Kidney glomerular epithelial cell (primary cell): ENCODE measurements at regions not wholly inside any gene's neighbourhood (a gene's known extent, or its start where the extent isn't known, plus 50 kb on each side); places are given as distances from the start of the nearest gene placed in this dataset.

ENCODE experiments used
- DNase-seq: peaks from one replicate; lab custom pipeline; 2025; lab: John Stamatoyannopoulos, UW

DNA sequence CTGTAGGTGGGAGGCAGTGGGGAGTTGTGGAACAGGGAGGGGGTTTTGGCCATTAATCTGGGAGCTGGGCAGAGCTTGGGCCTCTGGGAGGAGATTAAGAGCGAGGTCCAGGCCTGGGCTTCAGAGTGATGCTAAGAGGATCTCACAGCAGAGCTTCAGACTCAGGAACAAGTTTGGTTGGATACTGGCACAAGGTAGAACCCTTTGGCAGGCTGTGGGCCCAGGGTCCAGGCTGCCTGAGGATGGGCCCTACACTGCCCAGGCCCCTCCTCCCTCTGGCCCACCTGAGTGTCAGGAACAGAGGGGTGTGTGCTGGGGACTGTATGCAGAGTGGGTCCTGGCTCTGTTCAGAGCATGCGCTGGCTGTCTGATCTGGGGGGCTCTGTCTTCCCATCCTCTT lies 334.9 kb downstream of the CYP26B1 start:
- no peak for DNase-seq

DNA sequence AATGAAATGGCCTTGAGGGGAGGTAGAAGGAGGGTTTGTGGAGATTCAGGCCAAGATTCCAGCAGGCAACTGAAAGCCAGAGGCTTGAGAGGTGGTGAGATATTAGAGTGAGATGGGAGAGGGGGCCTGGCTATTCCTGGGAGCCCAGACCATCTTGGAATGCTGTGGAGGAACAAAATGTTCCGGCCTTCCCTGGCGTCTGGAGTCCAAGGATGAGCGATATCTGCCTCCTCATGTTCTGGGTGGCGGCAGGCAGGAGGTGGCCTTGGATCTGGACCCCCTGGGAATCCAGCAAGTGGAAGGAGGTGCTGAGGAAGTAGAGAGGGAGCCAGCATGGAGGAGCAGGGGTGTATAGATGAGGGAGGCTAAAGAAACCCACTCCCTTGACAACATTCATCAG lies 335.9 kb downstream of the CYP26B1 start:
- DNase-seq: no peak

DNA sequence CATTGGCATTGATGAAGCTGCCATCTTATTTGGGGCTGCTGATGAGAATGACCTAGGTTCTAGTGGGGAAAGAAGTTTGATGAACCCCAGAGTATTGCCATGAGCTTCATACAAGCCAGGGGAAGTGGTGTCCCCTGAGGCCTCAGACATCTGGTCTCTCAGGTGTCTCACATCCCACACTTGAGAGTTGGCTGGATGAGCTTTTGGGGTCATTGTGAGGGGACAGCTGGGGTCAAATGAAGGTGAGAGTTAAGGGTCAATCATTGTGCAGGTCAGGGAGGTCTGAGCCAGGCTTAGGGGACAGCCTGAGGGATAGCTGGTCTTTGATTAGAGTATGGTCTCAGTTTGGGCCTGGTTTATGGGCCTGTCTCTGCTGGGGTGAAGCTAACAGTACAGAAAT lies 336.5 kb downstream of the CYP26B1 start:
- DNase-seq: no peak

DNA sequence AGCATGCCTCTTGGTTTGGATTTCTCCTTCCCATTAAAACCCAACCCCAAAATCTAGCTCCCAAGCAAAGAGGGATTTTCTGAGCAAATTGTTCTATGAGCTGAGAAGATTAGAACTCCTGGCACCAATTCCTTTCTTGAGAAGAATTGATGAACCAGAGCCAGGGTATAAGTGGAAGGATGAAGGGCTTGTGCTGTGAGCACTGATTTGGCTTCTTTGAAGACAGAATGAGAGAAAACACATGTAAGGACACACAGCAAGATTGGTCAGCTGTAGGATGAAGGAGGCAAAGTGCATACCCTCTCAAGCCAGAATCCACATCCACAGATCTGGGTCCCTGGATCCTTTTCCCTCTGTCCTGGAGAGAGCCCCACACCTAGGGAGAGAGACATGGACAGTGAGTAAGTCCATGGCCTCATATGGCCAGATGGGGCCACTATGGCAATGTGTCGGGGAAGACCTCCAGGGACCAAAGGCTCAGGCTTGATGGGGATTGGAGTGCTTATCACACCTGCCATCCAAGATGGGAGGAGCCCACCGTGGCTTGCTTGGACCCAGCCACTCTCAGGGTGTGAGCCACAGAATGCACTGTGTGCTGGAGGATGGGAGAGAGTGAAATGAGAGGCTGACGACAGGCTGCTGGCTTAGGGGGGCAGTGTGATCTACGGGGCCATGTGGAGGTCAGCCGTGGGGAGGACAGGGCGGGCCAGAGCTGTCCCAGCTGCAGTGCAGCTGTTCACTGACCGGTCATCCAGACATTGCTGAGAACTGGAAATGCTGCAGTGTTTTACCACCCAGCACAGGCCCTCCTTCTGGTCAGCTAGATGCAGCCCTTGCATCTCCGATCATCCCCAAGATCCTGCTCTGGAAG lies 339.8 kb downstream of the CYP26B1 start:
- no peak for DNase-seq

DNA sequence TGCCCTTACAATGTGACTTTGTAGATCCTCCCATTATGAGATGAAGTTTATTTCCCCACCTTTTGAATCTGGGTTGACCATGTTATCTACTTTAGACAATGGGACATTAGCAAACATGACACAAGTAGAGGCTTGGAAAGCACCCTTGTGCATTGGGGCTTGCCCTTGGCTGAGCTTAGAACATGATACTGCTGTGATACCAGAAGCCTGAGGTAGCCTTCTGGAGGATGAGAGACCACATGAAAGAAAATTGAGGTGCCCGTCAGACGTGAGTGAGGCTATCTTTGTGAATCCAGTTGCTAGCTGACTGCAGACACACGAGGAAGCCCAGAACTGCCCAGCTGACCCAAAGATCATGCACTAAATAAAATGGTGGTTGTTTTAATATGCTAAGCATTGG lies 341.2 kb downstream of the CYP26B1 start:
- no peak for DNase-seq

DNA sequence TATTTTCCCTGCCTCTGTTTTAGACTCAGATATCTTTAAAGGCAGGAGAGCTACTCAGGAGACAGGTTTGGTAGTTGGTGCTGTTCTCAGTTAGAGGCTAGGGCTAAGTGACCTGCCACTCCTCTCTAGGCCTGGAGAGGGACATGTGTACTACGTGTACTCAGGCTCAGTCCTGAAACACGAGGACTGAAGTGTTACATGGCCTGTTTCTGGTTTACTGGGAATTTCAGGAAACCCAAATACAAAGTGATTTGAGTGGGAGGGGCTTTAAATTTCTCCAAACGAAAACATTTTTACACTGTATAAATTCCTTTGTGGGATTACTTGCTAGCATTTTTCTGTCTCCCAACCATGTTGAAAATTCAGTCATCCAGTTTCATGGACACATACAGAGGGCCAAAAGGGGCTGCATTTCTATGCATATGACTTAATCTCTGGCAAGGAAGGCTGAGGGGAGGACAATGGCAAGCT lies 343.3 kb downstream of the CYP26B1 start:
- DNase-seq: no peak

DNA sequence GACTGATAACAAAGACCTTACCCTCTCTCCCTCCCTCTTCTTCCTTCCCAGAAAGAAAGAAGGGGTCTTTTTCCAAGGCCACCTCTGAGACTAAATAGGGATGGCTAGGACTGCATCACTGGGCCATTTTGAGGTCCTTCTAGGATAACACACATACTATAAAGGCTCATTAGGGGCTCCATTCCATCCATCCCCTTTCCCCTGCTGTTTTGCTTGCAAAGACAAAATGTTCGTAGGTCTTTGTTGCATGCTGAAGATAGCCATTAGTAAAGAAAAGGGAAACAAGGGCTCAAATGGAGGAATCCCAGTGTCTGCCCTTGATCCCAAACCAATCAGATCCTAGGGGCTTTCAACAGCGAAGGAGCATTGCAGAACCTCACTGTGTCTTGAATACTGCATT lies 344.3 kb downstream of the CYP26B1 start:
- no peak for DNase-seq

DNA sequence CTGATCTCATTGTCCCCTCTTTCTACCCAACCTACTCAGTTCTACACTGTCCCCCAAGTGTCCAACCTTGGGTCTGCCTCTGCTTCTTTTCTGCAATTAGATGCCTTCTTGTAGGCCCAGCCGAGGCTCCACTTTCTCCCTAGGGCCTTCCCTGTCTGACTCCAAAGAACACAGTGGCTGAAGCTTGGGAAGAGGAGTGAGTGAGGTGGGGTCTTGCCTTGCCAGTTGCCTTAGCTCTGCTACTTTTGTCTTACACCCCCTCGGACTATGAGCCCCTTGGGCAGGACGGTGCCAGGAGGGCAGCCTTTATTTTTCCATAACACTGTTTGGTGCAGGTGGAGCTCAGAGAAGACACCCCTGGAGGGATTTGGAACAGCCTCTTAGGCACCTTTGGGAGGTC lies 345.1 kb downstream of the CYP26B1 start:
- no peak for DNase-seq

DNA sequence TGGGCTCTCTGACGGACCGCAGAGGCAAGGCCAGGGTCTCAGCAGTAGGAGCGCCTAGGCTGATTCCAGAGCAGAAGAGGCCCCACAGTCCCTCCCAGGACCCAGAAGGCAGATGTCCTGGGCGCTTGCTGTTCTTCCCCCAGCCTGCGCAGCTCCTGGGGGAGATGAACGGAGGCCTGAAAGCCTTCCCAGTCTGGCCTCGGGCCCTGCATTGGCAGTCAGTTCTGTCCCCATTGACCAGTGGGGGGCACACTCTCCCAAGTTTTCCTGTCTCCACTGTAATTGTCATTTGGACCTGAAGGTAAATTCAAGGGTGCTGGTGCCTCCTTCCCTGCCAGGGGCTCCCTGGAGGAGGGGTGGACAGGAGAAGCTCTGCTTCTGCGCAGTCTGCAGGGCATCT lies 345.7 kb downstream of the CYP26B1 start:
- peak; percentile 21 for DNase-seq

DNA sequence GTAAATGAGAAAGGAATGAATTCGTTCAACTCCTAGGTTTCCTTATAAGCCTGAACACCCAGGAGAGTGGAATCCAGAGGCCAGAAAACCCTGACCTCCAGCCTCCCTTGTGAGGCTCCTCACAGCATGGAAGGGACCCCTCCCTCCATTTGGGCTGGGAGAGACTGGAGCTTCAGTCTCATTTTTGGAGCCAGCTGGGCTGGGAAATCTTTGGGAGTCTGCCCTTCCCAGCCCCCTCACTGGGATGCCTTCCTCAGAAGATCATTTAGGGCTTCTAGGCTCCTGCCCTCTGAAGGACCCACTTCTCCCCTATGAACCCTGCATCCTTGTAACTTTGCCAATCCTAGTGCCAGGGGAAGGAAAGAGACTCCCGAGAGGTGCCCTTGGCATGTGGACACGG lies 346.1 kb downstream of the CYP26B1 start:
- DNase-seq: no peak

DNA sequence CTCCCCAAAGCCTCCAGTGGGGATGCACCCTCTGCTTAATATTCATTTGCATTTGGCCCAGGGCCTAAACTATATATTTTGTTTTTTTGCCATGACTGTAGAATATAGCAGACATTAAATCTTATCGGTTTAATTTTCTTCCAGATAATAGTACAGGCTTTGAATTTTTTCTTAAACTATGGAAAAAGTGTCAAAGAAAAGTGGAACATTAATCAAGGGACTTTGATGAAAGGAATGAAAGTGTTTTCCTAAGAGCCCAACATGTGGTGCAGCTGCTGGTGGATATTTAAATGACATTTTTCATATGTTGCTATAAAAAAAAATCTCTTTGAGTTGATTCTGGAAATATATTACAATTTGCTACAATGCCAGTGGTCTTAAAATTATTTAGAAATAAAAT lies 346.8 kb downstream of the CYP26B1 start:
- no peak for DNase-seq

DNA sequence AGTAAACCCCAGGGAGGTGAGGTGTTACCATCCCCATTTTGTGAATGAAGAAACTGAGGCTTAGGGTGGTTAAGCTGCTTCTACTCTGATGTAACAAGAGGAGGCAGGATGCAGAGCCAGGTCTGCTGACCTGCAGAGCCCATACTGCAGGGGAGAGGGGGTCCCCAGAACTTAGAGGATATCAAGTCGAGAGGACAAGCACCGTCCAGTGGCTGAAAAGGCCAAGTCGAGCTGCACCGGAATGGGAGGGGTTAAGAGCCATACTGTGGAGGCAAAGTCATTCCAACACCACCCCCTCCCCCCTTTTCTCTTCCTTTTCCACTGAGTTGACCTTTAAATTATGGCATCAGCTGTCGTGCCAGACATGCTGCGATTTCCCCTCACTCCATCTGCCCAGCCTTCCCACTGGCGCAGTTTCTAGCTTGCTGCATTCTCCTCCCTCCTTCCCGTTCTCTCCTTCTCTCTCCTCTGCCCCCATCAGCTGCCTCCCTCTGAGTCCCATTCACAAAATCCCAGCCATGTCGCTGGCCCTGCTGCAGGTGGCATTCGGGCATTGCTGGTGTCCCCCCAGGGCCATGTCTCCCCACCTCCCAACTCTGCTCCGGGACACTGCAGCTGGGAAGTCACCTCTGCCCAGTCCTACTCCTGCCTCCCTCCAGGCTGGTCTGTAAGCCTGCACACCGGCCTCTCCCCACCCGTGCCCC lies 346.9 kb downstream of the DYSF start:
- no peak for DNase-seq

DNA sequence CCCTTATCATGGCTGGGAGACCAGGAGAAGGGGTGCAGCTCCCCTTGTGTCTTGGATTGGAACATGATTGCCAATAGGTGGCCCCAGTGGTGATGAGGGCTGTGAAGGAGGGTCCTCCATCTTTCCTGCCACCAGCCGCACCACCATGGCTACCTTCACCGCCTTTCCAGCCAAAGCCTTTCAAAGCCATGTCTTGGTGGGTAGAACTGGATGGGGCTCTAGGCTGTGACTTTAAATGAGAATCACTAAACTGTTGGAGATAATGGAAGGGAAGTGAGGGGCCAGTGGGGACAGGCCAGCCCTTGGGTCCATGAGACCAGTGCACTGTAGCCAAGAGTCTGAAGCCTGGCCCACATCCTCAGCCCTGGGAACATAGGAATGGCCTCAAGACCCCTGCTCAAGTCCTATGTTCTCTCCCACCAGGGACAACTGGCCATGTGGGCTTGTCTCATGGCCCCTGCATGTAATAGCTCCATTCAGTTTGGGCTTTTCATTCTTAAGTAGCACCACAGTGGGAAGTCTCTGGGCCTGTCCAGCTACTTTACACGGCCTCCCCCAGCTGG lies 345.7 kb downstream of the DYSF start:
- no peak for DNase-seq

DNA sequence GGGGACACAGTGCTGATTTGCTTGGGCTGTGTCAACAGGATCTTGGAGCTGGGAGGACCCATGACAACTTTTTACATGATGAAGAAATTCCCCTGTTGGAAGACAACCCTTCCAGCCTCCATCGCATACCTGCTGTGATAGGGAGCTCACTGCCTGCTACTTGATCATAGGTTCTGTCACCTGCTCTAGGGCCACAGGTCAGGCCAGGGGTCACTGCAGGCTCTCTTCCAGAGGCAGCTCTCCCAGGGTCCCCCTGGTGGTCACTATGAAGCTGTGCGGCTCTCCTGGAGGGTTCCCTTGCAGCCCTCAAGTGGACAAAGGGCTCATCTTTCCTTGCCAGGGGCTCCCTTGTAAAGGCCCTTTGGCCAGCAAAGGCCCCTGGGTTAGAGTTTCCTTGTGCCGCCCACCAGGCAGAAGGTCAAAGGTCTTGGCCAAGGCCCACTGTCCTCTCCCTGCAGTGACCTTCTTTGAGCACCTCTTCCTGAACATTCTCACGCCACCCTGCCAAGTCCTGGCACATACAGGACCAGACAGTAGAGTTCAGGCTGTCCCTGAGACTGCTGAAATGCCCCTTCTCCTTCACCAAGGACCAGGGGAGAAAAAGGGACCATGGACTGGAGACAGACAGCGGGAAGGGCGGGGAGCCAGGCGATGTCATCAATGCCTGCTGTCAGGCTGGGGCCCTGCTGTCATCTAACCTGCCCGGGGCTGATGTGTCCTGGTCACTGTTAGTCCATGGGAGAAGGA lies 345.1 kb downstream of the DYSF start:
- peak; percentile 22 for DNase-seq

DNA sequence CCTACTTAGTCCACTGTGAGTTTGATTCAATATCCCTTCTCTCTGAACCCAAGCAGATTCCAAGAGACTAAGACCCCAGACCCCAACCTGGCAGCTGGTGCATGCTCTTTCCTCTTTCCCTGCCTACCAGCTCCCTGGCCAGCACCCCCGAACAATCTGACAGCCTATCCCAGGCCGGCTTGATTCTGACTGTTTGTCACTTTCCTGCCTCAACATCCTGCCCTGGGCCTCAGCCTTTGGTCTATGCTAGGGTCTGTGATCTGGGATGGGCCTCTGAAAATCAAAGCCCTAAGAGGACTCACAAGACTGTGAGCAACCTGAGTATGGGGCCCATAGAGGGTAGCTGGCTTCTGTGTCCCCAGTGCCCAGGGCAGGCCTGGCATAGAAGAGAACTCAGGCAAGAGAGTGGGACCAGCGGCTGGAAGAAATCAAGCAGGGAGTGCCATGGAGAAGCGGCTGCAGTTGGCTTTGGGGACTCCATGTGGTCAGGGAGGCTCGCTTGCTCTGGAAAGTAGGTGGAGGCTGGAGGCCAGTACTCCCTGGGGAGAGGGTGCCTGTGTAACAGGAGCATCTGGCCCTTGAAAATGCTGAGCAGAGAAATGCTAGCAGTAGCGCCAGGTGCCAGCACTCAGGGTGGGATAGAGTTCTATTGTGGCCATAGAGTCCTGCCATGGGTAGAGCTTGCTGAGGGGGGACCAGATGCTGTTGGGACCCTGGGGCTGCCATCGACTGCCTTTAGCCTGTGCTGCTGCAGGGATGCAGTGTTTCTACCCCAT lies 343.9 kb downstream of the DYSF start:
- DNase-seq: no peak

DNA sequence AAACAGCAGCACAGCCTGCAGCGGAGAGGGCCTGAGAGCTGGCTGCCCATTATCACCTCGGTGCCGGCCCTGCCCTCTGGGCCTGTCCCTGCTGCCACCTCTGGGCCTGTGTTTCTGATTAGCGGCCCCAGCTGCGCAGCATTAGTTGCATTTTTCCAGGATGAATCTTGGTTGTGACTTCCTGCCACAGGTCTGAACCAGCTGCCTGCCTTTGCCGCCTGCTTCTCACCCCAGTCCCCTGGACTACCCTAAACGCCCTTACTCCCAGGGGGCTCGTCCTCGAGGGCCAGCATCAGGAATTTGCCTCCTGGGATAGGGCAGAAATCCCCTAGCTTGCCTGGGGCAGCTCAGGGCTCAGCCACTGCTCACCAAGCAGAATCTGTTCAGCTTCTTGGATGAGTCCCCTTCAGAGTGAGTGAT lies 342.8 kb downstream of the DYSF start:
- no peak for DNase-seq

DNA sequence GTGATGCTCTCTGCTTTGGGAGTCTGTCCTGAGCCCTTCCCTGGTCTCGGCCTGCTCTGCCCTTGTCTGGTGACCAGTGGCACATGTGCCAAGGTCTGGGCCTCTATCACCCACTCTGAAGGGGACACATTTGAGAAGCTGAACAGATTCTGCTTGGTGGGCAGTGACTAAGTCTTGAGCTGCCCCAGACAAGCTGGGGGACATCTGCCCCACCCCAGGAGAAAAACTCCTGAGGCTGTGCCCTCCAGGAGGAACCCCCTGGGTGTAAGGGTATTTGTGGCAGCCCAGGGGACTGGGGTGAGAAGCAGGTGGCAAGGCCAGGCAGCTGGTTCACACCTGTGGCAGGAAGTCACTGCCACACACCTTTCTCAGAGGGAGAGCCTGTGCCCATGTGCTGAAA lies 342.1 kb downstream of the DYSF start:
- DNase-seq: no peak

DNA sequence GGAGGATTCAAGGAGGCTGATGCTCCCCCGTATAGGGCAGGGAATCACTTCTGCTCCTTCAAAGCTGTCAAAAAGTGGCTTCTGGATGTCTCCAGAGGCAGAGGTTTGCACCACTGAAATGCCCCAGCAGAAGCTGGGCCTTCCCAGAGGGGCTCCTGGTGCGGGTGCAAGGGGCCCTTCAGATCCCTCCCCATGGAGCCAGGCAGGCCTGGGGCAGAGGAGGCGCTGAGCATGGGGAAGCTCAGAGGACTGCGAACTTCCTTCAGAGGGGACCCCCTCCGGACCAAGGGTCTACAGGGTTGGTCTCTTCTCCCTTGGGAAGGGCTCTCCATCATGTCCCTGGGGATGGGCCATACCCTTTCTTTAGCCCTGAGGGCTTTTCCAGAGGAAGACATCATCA lies 341.2 kb downstream of the DYSF start:
- no peak for DNase-seq

DNA sequence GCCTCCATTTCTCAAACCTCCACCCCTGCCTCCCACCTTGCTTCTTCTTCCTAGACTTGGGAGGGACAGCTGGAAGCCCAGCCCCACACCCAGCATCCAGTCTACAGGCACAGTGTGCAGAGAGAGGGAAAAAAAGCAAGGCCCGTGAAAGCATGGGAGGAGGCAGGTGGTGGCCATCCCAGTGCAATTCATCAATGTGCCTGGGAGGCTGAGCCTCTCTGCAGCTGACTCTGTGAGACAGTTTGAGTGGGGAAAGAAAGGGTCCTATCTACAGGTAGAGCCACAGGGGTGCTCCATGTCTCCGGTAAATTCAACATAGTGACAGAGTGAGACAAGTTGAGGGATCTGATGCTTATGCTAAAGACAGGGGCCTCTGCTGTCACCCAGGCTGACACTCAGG lies 340.6 kb downstream of the DYSF start:
- no peak for DNase-seq

DNA sequence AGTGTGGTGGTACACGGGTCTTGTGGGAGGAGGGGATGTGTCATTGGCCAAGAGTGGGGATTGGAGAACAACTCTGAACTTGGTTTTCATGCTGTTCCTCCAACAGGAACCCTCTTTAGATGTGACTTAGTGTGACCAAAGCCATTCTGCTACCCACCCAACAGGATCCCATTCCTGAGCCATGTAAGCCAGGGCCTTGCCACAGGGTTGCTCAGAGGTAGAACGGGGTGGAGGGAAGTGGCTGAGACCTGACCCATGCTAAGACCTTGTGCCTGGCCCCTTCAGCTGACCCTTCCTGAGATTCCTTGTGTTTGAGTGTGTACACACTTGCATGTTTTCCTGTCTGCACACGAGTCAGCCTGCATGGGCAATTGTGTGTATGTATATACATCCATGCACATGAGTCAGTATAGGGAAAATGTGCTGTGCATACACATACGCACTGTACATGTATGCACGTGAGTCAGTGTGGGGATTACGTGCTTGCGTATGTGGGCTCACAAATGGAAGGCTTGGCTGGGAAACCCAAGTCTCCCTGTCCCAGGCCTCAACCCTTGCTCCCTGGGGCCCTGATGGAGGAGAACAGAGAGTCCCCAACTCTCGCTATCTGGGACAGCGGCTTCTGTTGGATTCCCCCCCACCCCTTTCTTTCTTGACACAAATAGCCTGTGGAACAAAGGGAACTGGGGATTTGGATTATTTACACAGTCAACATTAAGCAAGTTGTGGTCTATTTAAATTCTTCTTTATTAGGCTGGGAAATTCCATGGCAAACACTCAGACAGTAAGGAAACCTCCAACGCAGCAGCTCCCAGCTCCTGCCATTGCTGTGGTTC lies 339.8 kb downstream of the DYSF start:
- no peak for DNase-seq
